ENCODE measurements at regions not wholly inside any gene's neighbourhood (a gene's known extent, or its start where the extent isn't known, plus 50 kb on each side); places are given as distances from the start of the nearest gene placed in this dataset.

GRCh38 chr1:232464325-232464724, 165.6 kb downstream of the SIPA1L2 start:
- no peak for DNase-seq (ENCODE audit: low read depth)
- no peak overlapping the region for H3K4me3 ChIP-seq (ENCODE audit: low read depth, low read length)
- no peak for TF ChIP-seq CTCF (IDR thresholded peaks at IDR 0.05; ENCODE audit: low read depth, low read length, missing control alignments)
- in situ Hi-C loops (cut with HindIII; ENCODE audit: low sequenced_read_pairs) = no loop called here

GRCh38 chr1:232463225-232463624, 166.7 kb downstream of the SIPA1L2 start:
- in situ Hi-C loops (cut with HindIII; ENCODE audit: low sequenced_read_pairs) = no loop called here
- no peak overlapping the region for H3K4me3 ChIP-seq (ENCODE audit: low read depth, low read length)
- no peak for DNase-seq (ENCODE audit: low read depth)
- TF ChIP-seq CTCF (IDR thresholded peaks at IDR 0.05; ENCODE audit: low read depth, low read length, missing control alignments) = no peak

GRCh38 chr1:232462213-232462612, 167.7 kb downstream of the SIPA1L2 start:
- DNase-seq (ENCODE audit: low read depth) = no peak
- in situ Hi-C loops (cut with HindIII; ENCODE audit: low sequenced_read_pairs) = no loop called here
- no peak overlapping the region for H3K4me3 ChIP-seq (ENCODE audit: low read depth, low read length)
- no peak for TF ChIP-seq CTCF (IDR thresholded peaks at IDR 0.05; ENCODE audit: low read depth, low read length, missing control alignments)

GRCh38 chr1:232459826-232460225, 170.1 kb downstream of the SIPA1L2 start:
- in situ Hi-C loops (cut with HindIII; ENCODE audit: low sequenced_read_pairs) = no loop called here
- no peak for TF ChIP-seq CTCF (IDR thresholded peaks at IDR 0.05; ENCODE audit: low read depth, low read length, missing control alignments)
- no peak for DNase-seq (ENCODE audit: low read depth)
- H3K4me3 ChIP-seq (ENCODE audit: low read depth, low read length) = no peak overlapping the region

- DNase-seq (ENCODE audit: low read depth) = no peak
- TF ChIP-seq CTCF (IDR thresholded peaks at IDR 0.05; ENCODE audit: low read depth, low read length, missing control alignments) = no peak
- in situ Hi-C loops (cut with HindIII; ENCODE audit: low sequenced_read_pairs) = no loop called here
- no peak overlapping the region for H3K4me3 ChIP-seq (ENCODE audit: low read depth, low read length)
These were observed 170.8 kb downstream of the SIPA1L2 start for GRCh38 chr1:232459087-232459486.

GRCh38 chr1:232457595-232457994, 172.3 kb downstream of the SIPA1L2 start:
- no peak for TF ChIP-seq CTCF (IDR thresholded peaks at IDR 0.05; ENCODE audit: low read depth, low read length, missing control alignments)
- in situ Hi-C loops (cut with HindIII; ENCODE audit: low sequenced_read_pairs) = no loop called here
- no peak overlapping the region for H3K4me3 ChIP-seq (ENCODE audit: low read depth, low read length)
- DNase-seq (ENCODE audit: low read depth) = no peak

- no peak overlapping the region for H3K4me3 ChIP-seq (ENCODE audit: low read depth, low read length)
- in situ Hi-C loops (cut with HindIII; ENCODE audit: low sequenced_read_pairs) = no loop called here
- TF ChIP-seq CTCF (IDR thresholded peaks at IDR 0.05; ENCODE audit: low read depth, low read length, missing control alignments) = no peak
- no peak for DNase-seq (ENCODE audit: low read depth)
These were observed 173.2 kb downstream of the SIPA1L2 start for GRCh38 chr1:232456714-232457113.
